ENCODE measurements at regions not wholly inside any gene's neighbourhood (a gene's known extent, or its start where the extent isn't known, plus 50 kb on each side); places are given as distances from the start of the nearest gene placed in this dataset.
"Not testable (repeated sequence)": the region's sequence is repeated elsewhere in the genome, so short reads cannot be mapped to it uniquely, and the experiment has no call there.

- DNase-seq (ENCODE audit: low read depth in 4 of 4, low spot score in 3 of 4) = no peak
Observed at GRCh38 chr12:124375789-124376175, 80.9 kb downstream of the RFLNA start.

- no peak for DNase-seq (ENCODE audit: low read depth in 4 of 4, low spot score in 3 of 4)
Observed at GRCh38 chr12:124375141-124375788, 80.4 kb downstream of the RFLNA start.

- DNase-seq (ENCODE audit: low read depth in 4 of 4, low spot score in 3 of 4) = no peak
Observed at GRCh38 chr12:124374567-124374966, 79.7 kb downstream of the RFLNA start.

- DNase-seq (ENCODE audit: low read depth in 4 of 4, low spot score in 3 of 4) = no peak
Observed at GRCh38 chr12:124374147-124374546, 79.3 kb downstream of the RFLNA start.

- not testable (repeated sequence) for DNase-seq (ENCODE audit: low read depth in 4 of 4, low spot score in 3 of 4)
Observed at GRCh38 chr12:124373701-124374100, 78.8 kb downstream of the RFLNA start.

GRCh38 chr12:124372831-124373230 lies 77.9 kb downstream of the RFLNA start:
- DNase-seq (ENCODE audit: low read depth in 4 of 4, low spot score in 3 of 4) = no peak

- no peak for DNase-seq (ENCODE audit: low read depth in 4 of 4, low spot score in 3 of 4)
Observed at GRCh38 chr12:124371970-124372555, 77.2 kb downstream of the RFLNA start.

- DNase-seq (ENCODE audit: low read depth in 4 of 4, low spot score in 3 of 4) = no peak
Observed at GRCh38 chr12:124371366-124371765, 76.5 kb downstream of the RFLNA start.

- no peak for DNase-seq (ENCODE audit: low read depth in 4 of 4, low spot score in 3 of 4)
Observed at GRCh38 chr12:124370851-124371250, 76.0 kb downstream of the RFLNA start.

GRCh38 chr12:124370384-124370783 lies 75.5 kb downstream of the RFLNA start:
- no peak for DNase-seq (ENCODE audit: low read depth in 4 of 4, low spot score in 3 of 4)

- DNase-seq (ENCODE audit: low read depth in 4 of 4, low spot score in 3 of 4) = no peak
Observed at GRCh38 chr12:124369827-124370378, 75.0 kb downstream of the RFLNA start.

- DNase-seq (ENCODE audit: low read depth in 4 of 4, low spot score in 3 of 4) = peak in 3 of 4 donors; percentile 48 to 74 (median 49)
Observed at GRCh38 chr12:124369055-124369826, 74.3 kb downstream of the RFLNA start.

- no peak for DNase-seq (ENCODE audit: low read depth in 4 of 4, low spot score in 3 of 4)
Observed at GRCh38 chr12:124368421-124369032, 73.6 kb downstream of the RFLNA start.

- DNase-seq (ENCODE audit: low read depth in 4 of 4, low spot score in 3 of 4) = no peak
Observed at GRCh38 chr12:124365726-124366430, 71.0 kb downstream of the RFLNA start.

Measured in right renal pelvis (tissue), 4 donors.